ENCODE measurements at regions not wholly inside any gene's neighbourhood (a gene's known extent, or its start where the extent isn't known, plus 50 kb on each side); places are given as distances from the start of the nearest gene placed in this dataset.
A peak's percentile ranks its signal among the peaks of the same experiment; 100 is the strongest.

- DNase-seq = no peak
These were observed 160.1 kb downstream of the TMX1 start for GRCh38 chr14:51400139-51400538.

- DNase-seq = no peak
These were observed 161.2 kb downstream of the TMX1 start for GRCh38 chr14:51401272-51401671.

GRCh38 chr14:51401756-51402155 is 161.7 kb downstream of the TMX1 start:
- DNase-seq = no peak

GRCh38 chr14:51410897-51411296 is 170.8 kb downstream of the TMX1 start:
- DNase-seq = no peak

GRCh38 chr14:51419685-51420084 is 179.6 kb downstream of the TMX1 start:
- no peak for DNase-seq

- DNase-seq = no peak
These were observed 182.7 kb downstream of the TMX1 start for GRCh38 chr14:51422704-51423103.

- DNase-seq = no peak
These were observed 184.0 kb downstream of the TMX1 start for GRCh38 chr14:51424041-51424440.

GRCh38 chr14:51424561-51425251 is 184.7 kb downstream of the TMX1 start:
- DNase-seq = no peak

- no peak for DNase-seq
These were observed 188.9 kb downstream of the TMX1 start for GRCh38 chr14:51428981-51429380.

- no peak for DNase-seq
These were observed 190.0 kb downstream of the TMX1 start for GRCh38 chr14:51430079-51430478.

GRCh38 chr14:51430633-51431032 is 190.6 kb downstream of the TMX1 start:
- DNase-seq = peak; percentile 31

- DNase-seq = no peak
These were observed 191.1 kb downstream of the TMX1 start for GRCh38 chr14:51431033-51431709.

GRCh38 chr14:51431741-51432140 is 191.7 kb downstream of the TMX1 start:
- DNase-seq = no peak

GRCh38 chr14:51432302-51432948 is 192.4 kb downstream of the TMX1 start:
- no peak for DNase-seq

- no peak for DNase-seq
These were observed 196.6 kb downstream of the TMX1 start for GRCh38 chr14:51436630-51437029.

GRCh38 chr14:51439896-51440295 is 199.8 kb downstream of the TMX1 start:
- DNase-seq = no peak

GRCh38 chr14:51441001-51441400 is 201.0 kb downstream of the TMX1 start:
- DNase-seq = no peak

- DNase-seq = no peak
These were observed 202.6 kb downstream of the TMX1 start for GRCh38 chr14:51442513-51443175.

- DNase-seq = no peak
These were observed 203.4 kb downstream of the TMX1 start for GRCh38 chr14:51443195-51444018.

- DNase-seq = no peak
These were observed 204.4 kb downstream of the TMX1 start for GRCh38 chr14:51444353-51445000.

GRCh38 chr14:51445001-51445390 is 204.9 kb downstream of the TMX1 start:
- no peak for DNase-seq

- DNase-seq = no peak
These were observed 204.9 kb upstream of the FRMD6 start for GRCh38 chr14:51446771-51447170.

Data from NCI-H345 (cell line).